ENCODE measurements at regions not wholly inside any gene's neighbourhood (a gene's known extent, or its start where the extent isn't known, plus 50 kb on each side); places are given as distances from the start of the nearest gene placed in this dataset.

GRCh38 chr12:24424376-24424775 is 474.9 kb upstream of the SOX5 start:
- no peaks in the 10 kb centered on the region for H3F3A ChIP-seq (ENCODE audit: low read depth)
- H3K36me3 ChIP-seq, result no peaks in the 10 kb centered on the region
- peaks cover 10% of the 10 kb centered on the region for H3K9me3 ChIP-seq (ENCODE audit: low read depth)
- H3K27ac ChIP-seq, result no peak overlapping the region
- TF ChIP-seq, protein P1, sequence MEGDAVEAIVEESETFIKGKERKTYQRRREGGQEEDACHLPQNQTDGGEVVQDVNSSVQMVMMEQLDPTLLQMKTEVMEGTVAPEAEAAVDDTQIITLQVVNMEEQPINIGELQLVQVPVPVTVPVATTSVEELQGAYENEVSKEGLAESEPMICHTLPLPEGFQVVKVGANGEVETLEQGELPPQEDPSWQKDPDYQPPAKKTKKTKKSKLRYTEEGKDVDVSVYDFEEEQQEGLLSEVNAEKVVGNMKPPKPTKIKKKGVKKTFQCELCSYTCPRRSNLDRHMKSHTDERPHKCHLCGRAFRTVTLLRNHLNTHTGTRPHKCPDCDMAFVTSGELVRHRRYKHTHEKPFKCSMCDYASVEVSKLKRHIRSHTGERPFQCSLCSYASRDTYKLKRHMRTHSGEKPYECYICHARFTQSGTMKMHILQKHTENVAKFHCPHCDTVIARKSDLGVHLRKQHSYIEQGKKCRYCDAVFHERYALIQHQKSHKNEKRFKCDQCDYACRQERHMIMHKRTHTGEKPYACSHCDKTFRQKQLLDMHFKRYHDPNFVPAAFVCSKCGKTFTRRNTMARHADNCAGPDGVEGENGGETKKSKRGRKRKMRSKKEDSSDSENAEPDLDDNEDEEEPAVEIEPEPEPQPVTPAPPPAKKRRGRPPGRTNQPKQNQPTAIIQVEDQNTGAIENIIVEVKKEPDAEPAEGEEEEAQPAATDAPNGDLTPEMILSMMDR (IDR thresholded peaks at IDR 0.05), result no peak
- no peak for TF ChIP-seq EZH2 (IDR thresholded peaks at IDR 0.05)
- no peak for TF ChIP-seq EZH2phosphoT487 (IDR thresholded peaks at IDR 0.05)
- H3K4me2 ChIP-seq, result no peak overlapping the region
- peaks cover 37% of the 10 kb centered on the region for H3K4me1 Mint-ChIP-seq
- no peaks in the 10 kb centered on the region for H4K20me1 ChIP-seq (ENCODE audit: low read depth)
- peaks cover 6% of the 10 kb centered on the region for H3K36me3 Mint-ChIP-seq
- H2AFZ ChIP-seq (replicated peaks), result no peak overlapping the region
- H3K4me3 Mint-ChIP-seq, result no peak overlapping the region
- H3K27me3 ChIP-seq, result no peaks in the 10 kb centered on the region
- no peaks in the 10 kb centered on the region for H3K79me2 ChIP-seq (ENCODE audit: low read depth)
- H3K4me1 ChIP-seq, result peaks cover 25% of the 10 kb centered on the region
- H3K4me3 ChIP-seq, result no peak overlapping the region
- H3K9me3 Mint-ChIP-seq, result peaks cover 8% of the 10 kb centered on the region
- no peak overlapping the region for H3K27ac Mint-ChIP-seq
- no peak overlapping the region for H3K9ac ChIP-seq
- no peaks in the 10 kb centered on the region for H3K27me3 Mint-ChIP-seq (ENCODE audit: insufficient read depth, low read depth)
- no peak for DNase-seq (ENCODE audit: low spot score)

DNA sequence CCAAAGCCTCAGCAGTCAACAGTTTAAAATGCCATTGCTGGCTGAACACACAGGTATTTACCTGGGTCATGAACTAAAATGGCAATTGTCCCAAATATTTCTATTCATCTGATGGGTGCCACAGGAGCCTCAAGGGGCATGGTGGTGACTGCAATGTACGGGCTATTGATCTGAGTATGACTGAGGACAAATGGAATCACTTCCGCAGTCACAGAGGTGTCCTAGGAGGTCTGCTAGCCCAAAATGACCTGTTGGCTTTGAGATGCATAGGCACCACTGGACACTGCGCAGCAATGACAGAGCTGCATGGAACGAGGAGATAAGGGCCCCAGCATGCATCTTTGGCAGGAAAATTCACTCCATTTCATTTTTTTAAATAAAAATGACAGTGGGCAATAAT is 474.1 kb upstream of the SOX5 start:
- peaks cover 37% of the 10 kb centered on the region for H3K4me1 Mint-ChIP-seq
- no peak overlapping the region for H3K27ac ChIP-seq
- H3K4me2 ChIP-seq, result no peak overlapping the region
- H4K20me1 ChIP-seq (ENCODE audit: low read depth), result no peaks in the 10 kb centered on the region
- no peaks in the 10 kb centered on the region for H3K36me3 ChIP-seq
- peaks cover 10% of the 10 kb centered on the region for H3K9me3 ChIP-seq (ENCODE audit: low read depth)
- no peaks in the 10 kb centered on the region for H3K79me2 ChIP-seq (ENCODE audit: low read depth)
- no peak overlapping the region for H3K4me3 ChIP-seq
- peaks cover 25% of the 10 kb centered on the region for H3K4me1 ChIP-seq
- H3K27me3 ChIP-seq, result no peaks in the 10 kb centered on the region
- peaks cover 8% of the 10 kb centered on the region for H3K9me3 Mint-ChIP-seq
- no peaks in the 10 kb centered on the region for H3K27me3 Mint-ChIP-seq (ENCODE audit: insufficient read depth, low read depth)
- DNase-seq (ENCODE audit: low spot score), result no peak
- H3K4me3 Mint-ChIP-seq, result no peak overlapping the region
- H3K27ac Mint-ChIP-seq, result no peak overlapping the region
- H2AFZ ChIP-seq (replicated peaks), result no peak overlapping the region
- no peak overlapping the region for H3K9ac ChIP-seq
- H3F3A ChIP-seq (ENCODE audit: low read depth), result no peaks in the 10 kb centered on the region
- TF ChIP-seq EZH2phosphoT487 (IDR thresholded peaks at IDR 0.05) (no peak), EZH2 (IDR thresholded peaks at IDR 0.05) (no peak)
- TF ChIP-seq, protein P1 (IDR thresholded peaks at IDR 0.05), result no peak
- H3K36me3 Mint-ChIP-seq, result peaks cover 6% of the 10 kb centered on the region

DNA sequence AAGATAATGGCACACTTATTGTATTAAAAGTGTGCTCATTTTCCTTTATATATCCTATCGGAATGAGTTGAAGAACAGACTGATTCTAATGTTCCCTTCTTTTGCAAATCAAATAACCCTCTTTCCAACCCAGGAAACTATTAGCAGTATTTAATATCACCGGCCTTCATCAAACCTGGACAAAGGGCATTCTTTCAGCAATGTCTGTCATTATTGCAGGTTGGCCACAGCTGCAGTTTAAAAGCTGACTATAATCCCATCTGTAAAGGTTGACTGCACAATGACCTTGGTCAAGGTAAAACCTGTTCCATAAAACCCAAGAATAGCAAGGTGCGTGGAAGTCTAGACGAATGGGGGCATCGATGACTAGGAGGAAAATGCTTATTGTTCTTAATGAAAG is 472.3 kb upstream of the SOX5 start:
- no peaks in the 10 kb centered on the region for H3K27me3 Mint-ChIP-seq (ENCODE audit: insufficient read depth, low read depth)
- peaks cover 30% of the 10 kb centered on the region for H3K4me1 Mint-ChIP-seq
- H3K4me2 ChIP-seq, result no peak overlapping the region
- H3K9ac ChIP-seq, result no peak overlapping the region
- DNase-seq (ENCODE audit: low spot score), result no peak
- peaks cover 23% of the 10 kb centered on the region for H3K4me1 ChIP-seq
- H3K36me3 ChIP-seq, result no peaks in the 10 kb centered on the region
- no peak overlapping the region for H3K4me3 Mint-ChIP-seq
- H3K4me3 ChIP-seq, result no peak overlapping the region
- H3K27ac Mint-ChIP-seq, result no peak overlapping the region
- no peaks in the 10 kb centered on the region for H3K27me3 ChIP-seq
- H3F3A ChIP-seq (ENCODE audit: low read depth), result no peaks in the 10 kb centered on the region
- H3K79me2 ChIP-seq (ENCODE audit: low read depth), result no peaks in the 10 kb centered on the region
- H3K9me3 ChIP-seq (ENCODE audit: low read depth), result peaks cover 10% of the 10 kb centered on the region
- no peaks in the 10 kb centered on the region for H4K20me1 ChIP-seq (ENCODE audit: low read depth)
- H3K36me3 Mint-ChIP-seq, result peaks cover 13% of the 10 kb centered on the region
- no peak overlapping the region for H3K27ac ChIP-seq
- H3K9me3 Mint-ChIP-seq, result peaks cover 8% of the 10 kb centered on the region
- TF ChIP-seq, protein P1 (IDR thresholded peaks at IDR 0.05), result no peak
- no peak for TF ChIP-seq EZH2phosphoT487 (IDR thresholded peaks at IDR 0.05)
- TF ChIP-seq EZH2 (IDR thresholded peaks at IDR 0.05), result no peak
- H2AFZ ChIP-seq (replicated peaks), result no peak overlapping the region

Data from neural progenitor cell (in vitro differentiated cells).